Fibroblast of the conjunctiva (primary cell): ENCODE measurements at regions not wholly inside any gene's neighbourhood (a gene's known extent, or its start where the extent isn't known, plus 50 kb on each side); places are given as distances from the start of the nearest gene placed in this dataset.

Experiments used
- DNase-seq: peaks from one replicate; pipeline ENCODE4 v3.0.0-alpha.2; 2010; ENCODE audit warnings: low read depth

- DNase-seq, result no peak
Measured at GRCh38 chr9:95620722-95621121, 104.0 kb upstream of the PTCH1 start.

- DNase-seq, result no peak
Measured at GRCh38 chr9:95620314-95620713, 103.5 kb upstream of the PTCH1 start.

- DNase-seq, result no peak
Measured at GRCh38 chr9:95615246-95615645, 98.5 kb upstream of the PTCH1 start.

- DNase-seq, result no peak
Measured at GRCh38 chr9:95613670-95614069, 96.9 kb upstream of the PTCH1 start.

GRCh38 chr9:95611354-95611753 lies 94.6 kb upstream of the PTCH1 start:
- DNase-seq, result no peak

GRCh38 chr9:95610006-95610785 lies 93.4 kb upstream of the PTCH1 start:
- DNase-seq, result no peak

GRCh38 chr9:95609426-95609825 lies 92.7 kb upstream of the PTCH1 start:
- no peak for DNase-seq

GRCh38 chr9:95608341-95608740 lies 91.6 kb upstream of the PTCH1 start:
- no peak for DNase-seq

GRCh38 chr9:95607507-95607906 lies 90.7 kb upstream of the PTCH1 start:
- DNase-seq, result no peak

- no peak for DNase-seq
Measured at GRCh38 chr9:95606489-95607350, 89.9 kb upstream of the PTCH1 start.

- no peak for DNase-seq
Measured at GRCh38 chr9:95605816-95606488, 89.2 kb upstream of the PTCH1 start.

- no peak for DNase-seq
Measured at GRCh38 chr9:95605101-95605500, 88.3 kb upstream of the PTCH1 start.

GRCh38 chr9:95598236-95598635 lies 81.5 kb upstream of the PTCH1 start:
- no peak for DNase-seq

GRCh38 chr9:95595721-95596295 lies 79.0 kb upstream of the PTCH1 start:
- DNase-seq, result no peak

GRCh38 chr9:95592931-95593330 lies 76.2 kb upstream of the PTCH1 start:
- no peak for DNase-seq

GRCh38 chr9:95588724-95589588 lies 72.2 kb upstream of the PTCH1 start:
- DNase-seq, result no peak

- no peak for DNase-seq
Measured at GRCh38 chr9:95587021-95587964, 70.5 kb upstream of the PTCH1 start.

GRCh38 chr9:95586326-95586725 lies 69.6 kb upstream of the PTCH1 start:
- no peak for DNase-seq

GRCh38 chr9:95585824-95586223 lies 69.1 kb upstream of the PTCH1 start:
- DNase-seq, result no peak

GRCh38 chr9:95584176-95584575 lies 67.4 kb upstream of the PTCH1 start:
- no peak for DNase-seq
